ENCODE measurements at regions not wholly inside any gene's neighbourhood (a gene's known extent, or its start where the extent isn't known, plus 50 kb on each side); places are given as distances from the start of the nearest gene placed in this dataset.

DNA sequence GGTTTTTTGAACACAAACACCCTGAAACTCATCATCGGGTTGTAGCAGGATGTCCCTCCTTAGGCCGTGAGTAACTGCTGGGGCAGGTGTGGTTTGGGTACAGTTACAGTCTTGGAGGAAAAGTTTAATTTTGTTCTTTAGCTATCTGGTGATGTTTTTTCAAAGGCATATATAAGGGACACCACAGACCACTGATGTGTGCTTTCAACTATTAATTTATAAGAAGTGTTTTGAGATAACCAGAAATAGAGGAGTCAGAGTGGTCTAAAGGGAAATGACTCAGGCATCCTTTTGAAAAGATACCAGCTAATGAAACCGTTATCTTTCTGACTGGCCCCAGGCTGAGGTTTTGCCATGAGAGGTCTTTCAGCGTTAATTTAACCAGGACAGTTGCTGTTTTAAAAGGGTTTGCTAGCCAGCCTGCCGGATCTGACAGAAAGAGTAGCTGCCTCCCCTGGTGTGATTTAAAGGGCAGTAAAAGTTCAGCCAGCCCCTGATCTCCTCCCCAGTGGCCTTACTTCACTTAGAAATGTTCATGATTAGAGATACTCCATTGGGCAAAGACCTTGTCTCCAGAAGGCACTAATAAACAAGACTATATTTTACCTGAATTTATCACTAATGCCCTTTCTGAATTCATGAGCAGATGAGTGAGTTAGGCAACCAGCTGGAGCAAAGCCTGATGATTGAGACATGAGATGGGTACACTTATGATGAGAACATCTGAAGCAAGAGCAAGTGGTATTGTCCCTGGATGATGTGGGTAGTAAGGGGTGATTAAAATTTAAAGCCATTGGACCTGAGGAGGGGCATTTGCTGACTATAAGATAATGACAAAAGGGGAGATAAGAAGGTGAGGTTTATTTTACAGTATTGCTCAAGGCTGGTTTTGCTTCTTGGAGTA, 482.5 kb upstream of the TBL1XR1 start:
- intact Hi-C loops (cut with DNase I): no loop called here
- Histone ChIP-seq H3K9me3 (no peaks in the 10 kb centered on the region), H3K4me1 (peaks cover 0 to 3% of the 10 kb centered on the region in 2 donors), H3K36me3 (no peaks in the 10 kb centered on the region), H3K4me3 (no peak overlapping the region), H3K27me3 (no peaks in the 10 kb centered on the region), H3K27ac (no peak overlapping the region)
- DNase-seq (ENCODE audit: low spot score in 2 of 2): no peak
- TF ChIP-seq, protein P1, sequence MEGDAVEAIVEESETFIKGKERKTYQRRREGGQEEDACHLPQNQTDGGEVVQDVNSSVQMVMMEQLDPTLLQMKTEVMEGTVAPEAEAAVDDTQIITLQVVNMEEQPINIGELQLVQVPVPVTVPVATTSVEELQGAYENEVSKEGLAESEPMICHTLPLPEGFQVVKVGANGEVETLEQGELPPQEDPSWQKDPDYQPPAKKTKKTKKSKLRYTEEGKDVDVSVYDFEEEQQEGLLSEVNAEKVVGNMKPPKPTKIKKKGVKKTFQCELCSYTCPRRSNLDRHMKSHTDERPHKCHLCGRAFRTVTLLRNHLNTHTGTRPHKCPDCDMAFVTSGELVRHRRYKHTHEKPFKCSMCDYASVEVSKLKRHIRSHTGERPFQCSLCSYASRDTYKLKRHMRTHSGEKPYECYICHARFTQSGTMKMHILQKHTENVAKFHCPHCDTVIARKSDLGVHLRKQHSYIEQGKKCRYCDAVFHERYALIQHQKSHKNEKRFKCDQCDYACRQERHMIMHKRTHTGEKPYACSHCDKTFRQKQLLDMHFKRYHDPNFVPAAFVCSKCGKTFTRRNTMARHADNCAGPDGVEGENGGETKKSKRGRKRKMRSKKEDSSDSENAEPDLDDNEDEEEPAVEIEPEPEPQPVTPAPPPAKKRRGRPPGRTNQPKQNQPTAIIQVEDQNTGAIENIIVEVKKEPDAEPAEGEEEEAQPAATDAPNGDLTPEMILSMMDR (IDR thresholded peaks at IDR 0.05): no peak

DNA sequence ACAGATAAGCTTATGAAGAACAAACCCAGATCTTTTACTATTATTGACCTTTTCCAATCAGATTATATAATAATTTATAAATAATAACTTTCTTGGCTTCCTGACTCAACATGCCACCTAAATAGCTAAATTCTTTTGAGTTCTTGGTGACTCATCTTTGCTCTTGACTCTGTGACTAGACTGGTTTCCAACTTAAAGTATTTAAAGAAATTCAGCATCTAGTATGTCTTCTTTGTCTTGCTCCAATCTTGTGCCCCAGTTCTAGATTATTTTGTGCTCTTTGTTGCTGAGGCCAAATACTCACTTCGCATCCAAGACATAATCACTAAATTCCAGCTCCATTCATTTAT, 483.2 kb upstream of the TBL1XR1 start:
- no peak for DNase-seq (ENCODE audit: low spot score in 2 of 2)
- Histone ChIP-seq H3K4me3 (no peak overlapping the region), H3K27me3 (no peaks in the 10 kb centered on the region), H3K9me3 (no peaks in the 10 kb centered on the region), H3K4me1 (peaks cover 0 to 3% of the 10 kb centered on the region in 2 donors), H3K36me3 (no peaks in the 10 kb centered on the region), H3K27ac (no peak overlapping the region)
- TF ChIP-seq, protein P1 (IDR thresholded peaks at IDR 0.05): no peak
- intact Hi-C loops (cut with DNase I): no loop called here

DNA sequence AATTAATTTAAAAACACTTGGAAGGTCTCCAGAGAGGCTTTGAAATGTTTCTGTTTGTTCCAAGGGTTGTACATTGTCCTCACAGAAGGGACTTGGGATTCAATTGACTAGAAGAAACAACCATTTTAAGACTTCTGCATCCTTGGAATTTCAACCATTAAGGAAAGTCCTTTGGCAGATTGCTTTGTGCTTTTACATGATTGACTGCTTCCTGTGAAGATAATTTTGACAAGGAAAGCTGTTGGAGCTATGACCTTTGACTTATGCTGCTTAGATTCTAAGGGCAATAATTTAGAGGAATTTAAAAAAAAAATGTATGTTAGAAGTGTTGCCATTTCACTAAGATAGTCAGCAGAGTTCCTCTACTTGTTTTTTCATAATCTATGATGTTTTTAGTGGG, 483.9 kb upstream of the TBL1XR1 start:
- Histone ChIP-seq H3K4me3 (no peak overlapping the region), H3K4me1 (peaks cover 0 to 3% of the 10 kb centered on the region in 2 donors), H3K27me3 (no peaks in the 10 kb centered on the region), H3K9me3 (no peaks in the 10 kb centered on the region), H3K27ac (no peak overlapping the region), H3K36me3 (no peaks in the 10 kb centered on the region)
- TF ChIP-seq, protein P1 (IDR thresholded peaks at IDR 0.05): no peak
- intact Hi-C loops (cut with DNase I): no loop called here
- DNase-seq (ENCODE audit: low spot score in 2 of 2): no peak

DNA sequence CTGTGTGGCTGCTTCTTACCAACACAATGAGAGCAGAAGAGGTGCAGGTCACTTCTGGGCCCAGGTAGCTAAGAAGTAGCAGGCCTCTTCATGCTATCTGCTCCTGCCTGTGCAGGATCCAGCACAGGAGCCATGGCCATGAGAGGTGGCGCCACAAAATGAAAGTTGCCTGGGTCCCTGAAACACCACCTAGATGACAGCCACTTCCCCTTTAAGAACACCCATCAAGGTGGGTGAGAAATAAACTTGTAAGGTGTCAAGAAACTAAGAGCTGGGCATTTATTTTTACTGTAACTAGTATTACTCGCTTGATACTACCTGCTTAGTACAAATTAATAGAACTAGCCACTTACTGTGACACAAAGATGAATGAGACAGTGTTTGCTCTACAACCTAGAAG, 484.6 kb upstream of the TBL1XR1 start:
- no peak overlapping the region for H3K27ac ChIP-seq
- intact Hi-C loops (cut with DNase I): no loop called here
- no peak for DNase-seq (ENCODE audit: low spot score in 2 of 2)

DNA sequence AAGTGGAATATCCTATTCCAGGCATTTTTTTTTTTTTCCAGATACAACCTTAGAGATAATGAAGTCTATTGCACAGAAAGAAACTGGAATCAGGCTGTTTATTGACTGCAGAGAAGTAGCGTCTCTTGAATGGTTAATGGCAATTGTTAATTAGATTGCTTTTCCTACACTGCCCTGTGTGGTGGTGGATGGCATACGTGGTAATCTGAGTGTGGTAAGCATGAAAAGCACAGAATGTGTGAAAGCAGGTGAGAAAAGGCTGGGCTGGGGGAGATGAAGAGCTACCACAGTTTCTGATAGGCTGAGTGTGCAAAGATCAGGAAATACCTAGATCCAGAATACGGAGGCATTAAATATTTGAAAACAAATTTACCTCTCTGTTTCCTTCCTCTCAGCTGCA, 486.3 kb upstream of the TBL1XR1 start:
- peaks cover 0 to 3% of the 10 kb centered on the region in 2 donors for H3K4me1 ChIP-seq
- H3K4me3 ChIP-seq: no peak overlapping the region
- no peaks in the 10 kb centered on the region for H3K27me3 ChIP-seq
- H3K36me3 ChIP-seq: no peaks in the 10 kb centered on the region
- intact Hi-C loops (cut with DNase I): no loop called here
- H3K27ac ChIP-seq: no peak overlapping the region
- TF ChIP-seq, protein P1 (IDR thresholded peaks at IDR 0.05): no peak
- DNase-seq (ENCODE audit: low spot score in 2 of 2): no peak
- H3K9me3 ChIP-seq: no peaks in the 10 kb centered on the region

More for the DNA sequence above, 484.6 kb upstream of the TBL1XR1 start:
- Histone ChIP-seq H3K4me1 (peaks cover 0 to 3% of the 10 kb centered on the region in 2 donors), H3K9me3 (no peaks in the 10 kb centered on the region), H3K4me3 (no peak overlapping the region), H3K36me3 (no peaks in the 10 kb centered on the region), H3K27me3 (no peaks in the 10 kb centered on the region)
- TF ChIP-seq, protein P1 (IDR thresholded peaks at IDR 0.05): no peak

Data from ascending aorta (tissue), 2 donors.